SKM-1 treated with dmso at 0.1 percent for 144 hours (cell line): ENCODE measurements at regions not wholly inside any gene's neighbourhood (a gene's known extent, or its start where the extent isn't known, plus 50 kb on each side); places are given as distances from the start of the nearest gene placed in this dataset.
"Not testable (repeated sequence)": the region's sequence is repeated elsewhere in the genome, so short reads cannot be mapped to it uniquely, and the experiment has no call there.

Source experiments
- DNase-seq: peaks from one replicate; lab custom pipeline; 2025; ENCODE audit not compliant: unreplicated experiment; lab: John Stamatoyannopoulos, UW

DNA sequence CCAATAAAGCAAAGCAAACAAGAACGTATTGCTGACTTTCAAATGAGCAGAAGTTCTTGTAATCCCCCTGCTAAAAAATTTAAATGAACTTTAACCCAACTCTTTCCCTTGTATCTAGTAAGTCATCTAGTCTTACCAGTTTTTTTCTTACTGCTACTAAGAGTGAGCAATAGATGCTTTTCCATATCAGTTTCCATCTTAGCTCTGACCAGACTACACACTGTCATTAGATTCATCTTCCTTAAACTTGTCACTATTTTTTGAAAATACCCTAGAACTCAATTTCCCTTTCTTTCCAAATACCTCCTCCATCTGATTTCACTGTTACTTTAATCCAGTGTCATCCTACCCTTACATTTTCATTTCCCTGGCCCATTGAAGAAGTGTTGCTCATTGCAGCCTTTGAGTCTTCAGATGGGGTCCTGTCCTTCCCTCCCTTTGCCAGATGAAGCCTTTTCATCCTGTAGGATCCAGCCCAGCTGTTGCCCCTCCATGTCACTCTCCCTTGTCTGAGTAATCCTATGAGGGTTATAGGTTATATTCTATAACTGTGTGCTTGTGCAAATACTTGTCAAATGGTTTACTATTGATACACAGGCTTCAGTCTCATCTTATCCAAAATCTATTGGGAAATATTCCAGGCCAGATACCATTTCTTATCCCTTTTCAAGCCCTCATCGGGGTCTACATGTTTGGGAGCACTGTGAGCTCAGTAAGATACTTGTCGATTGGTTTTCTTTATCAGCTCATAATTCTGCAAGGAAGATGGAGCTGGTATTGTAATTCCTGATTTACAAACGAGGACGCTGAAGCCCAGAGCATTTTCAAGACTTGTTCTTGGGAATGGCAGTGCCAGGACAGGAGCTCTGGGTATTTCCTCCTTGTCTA, 51.5 kb upstream of the ITGB1 start:
- DNase-seq = no peak

GRCh38 chr10:33008499-33009243, 50.6 kb upstream of the ITGB1 start:
- peak; percentile 23 for DNase-seq

- DNase-seq = not testable (repeated sequence)
Observed at GRCh38 chr10:33007731-33008381, 49.8 kb upstream of the ITGB1 start.
